AG09319 (cell line): ENCODE measurements at regions not wholly inside any gene's neighbourhood (a gene's known extent, or its start where the extent isn't known, plus 50 kb on each side); places are given as distances from the start of the nearest gene placed in this dataset.

ENCODE experiments used
- DNase-seq: peaks from one replicate; pipeline ENCODE4 v3.0.0-alpha.2; 2010; ENCODE audit warnings: low read depth; ENCODE audit errors: extremely low read depth
- TF ChIP-seq, protein P1 (sequence below): IDR thresholded peaks from 2 replicates; pipeline ENCODE4 v1.5.1; 2011; ENCODE audit warnings: low read depth, mild to moderate bottlenecking, inconsistent platforms, low read length, moderate library complexity

DNA sequence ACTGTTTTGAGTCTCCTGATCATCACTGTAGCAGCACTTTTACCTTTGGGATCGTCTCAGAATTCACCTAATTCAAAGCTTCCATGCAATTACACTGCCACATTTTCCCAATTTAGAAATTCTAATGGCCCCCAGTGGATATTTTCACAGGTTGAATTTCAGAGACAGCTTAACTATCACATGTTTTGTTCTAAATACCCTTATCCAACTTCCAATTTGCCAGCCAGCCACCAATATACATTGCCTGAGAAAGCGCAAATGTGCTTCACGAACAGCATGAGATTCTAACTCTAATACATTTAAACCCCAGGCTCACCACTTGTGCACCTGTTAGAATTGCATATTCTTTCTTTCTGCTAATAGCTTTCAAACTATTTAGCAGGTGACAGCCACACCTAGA is 1160.9 kb upstream of the TMEM132C start:
- DNase-seq: no peak
- TF ChIP-seq, protein P1, sequence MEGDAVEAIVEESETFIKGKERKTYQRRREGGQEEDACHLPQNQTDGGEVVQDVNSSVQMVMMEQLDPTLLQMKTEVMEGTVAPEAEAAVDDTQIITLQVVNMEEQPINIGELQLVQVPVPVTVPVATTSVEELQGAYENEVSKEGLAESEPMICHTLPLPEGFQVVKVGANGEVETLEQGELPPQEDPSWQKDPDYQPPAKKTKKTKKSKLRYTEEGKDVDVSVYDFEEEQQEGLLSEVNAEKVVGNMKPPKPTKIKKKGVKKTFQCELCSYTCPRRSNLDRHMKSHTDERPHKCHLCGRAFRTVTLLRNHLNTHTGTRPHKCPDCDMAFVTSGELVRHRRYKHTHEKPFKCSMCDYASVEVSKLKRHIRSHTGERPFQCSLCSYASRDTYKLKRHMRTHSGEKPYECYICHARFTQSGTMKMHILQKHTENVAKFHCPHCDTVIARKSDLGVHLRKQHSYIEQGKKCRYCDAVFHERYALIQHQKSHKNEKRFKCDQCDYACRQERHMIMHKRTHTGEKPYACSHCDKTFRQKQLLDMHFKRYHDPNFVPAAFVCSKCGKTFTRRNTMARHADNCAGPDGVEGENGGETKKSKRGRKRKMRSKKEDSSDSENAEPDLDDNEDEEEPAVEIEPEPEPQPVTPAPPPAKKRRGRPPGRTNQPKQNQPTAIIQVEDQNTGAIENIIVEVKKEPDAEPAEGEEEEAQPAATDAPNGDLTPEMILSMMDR: no peak

- no peak for DNase-seq
- TF ChIP-seq, protein P1: no peak
These were observed 1160.3 kb upstream of the TMEM132C start for GRCh38 chr12:127106697-127107096.

GRCh38 chr12:127107744-127108143 is 1159.2 kb upstream of the TMEM132C start:
- no peak for DNase-seq
- TF ChIP-seq, protein P1: no peak

GRCh38 chr12:127108360-127109215 is 1158.4 kb upstream of the TMEM132C start:
- TF ChIP-seq, protein P1: peak; percentile 76
- DNase-seq: peak; percentile 27

DNA sequence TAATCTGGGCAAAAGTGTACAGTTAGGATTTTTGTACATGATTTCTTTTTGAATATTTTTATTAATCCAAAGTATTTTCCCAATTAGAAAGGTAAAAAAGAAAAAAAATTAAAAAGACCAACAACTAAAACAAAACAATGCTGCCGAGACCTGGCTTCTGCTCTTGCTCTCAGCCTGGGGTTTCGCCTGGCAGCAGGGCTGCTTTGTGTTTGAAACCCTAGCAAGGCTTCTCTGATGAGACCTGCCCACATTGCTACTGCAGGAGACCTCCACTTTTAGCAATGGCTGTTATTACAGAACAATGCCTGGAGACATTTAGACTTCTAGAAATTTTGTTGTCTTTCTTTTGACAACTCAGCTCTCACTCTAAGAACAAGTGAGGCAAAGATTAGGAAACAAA is 1153.0 kb upstream of the TMEM132C start:
- TF ChIP-seq, protein P1: no peak
- no peak for DNase-seq

GRCh38 chr12:127115468-127116035 is 1151.4 kb upstream of the TMEM132C start:
- TF ChIP-seq, protein P1: no peak
- no peak for DNase-seq

GRCh38 chr12:127118251-127118650 is 1148.7 kb upstream of the TMEM132C start:
- TF ChIP-seq, protein P1: no peak
- DNase-seq: no peak
